GM21526 (cell line): ENCODE measurements at regions not wholly inside any gene's neighbourhood (a gene's known extent, or its start where the extent isn't known, plus 50 kb on each side); places are given as distances from the start of the nearest gene placed in this dataset.
"Not testable (repeated sequence)": the region's sequence is repeated elsewhere in the genome, so short reads cannot be mapped to it uniquely, and the experiment has no call there.

Experiments
- ATAC-seq: cut with Tn5 transposase; IDR thresholded peaks from one replicate; pipeline ENCODE4 v1.9.1; 2021; ENCODE audit warnings: moderate library complexity; ENCODE audit not compliant: unreplicated experiment, low FRiP score

GRCh38 chr5:93941897-93942296 is 200.5 kb upstream of the POU5F2 start:
- no peak for ATAC-seq

- not testable (repeated sequence) for ATAC-seq
Observed at GRCh38 chr5:93933269-93933668, 191.9 kb upstream of the POU5F2 start.

- ATAC-seq, result no peak
Observed at GRCh38 chr5:93930098-93930497, 188.7 kb upstream of the POU5F2 start.

GRCh38 chr5:93929131-93929530 is 187.7 kb upstream of the POU5F2 start:
- no peak for ATAC-seq

- ATAC-seq, result no peak
Observed at GRCh38 chr5:93926831-93927620, 185.6 kb upstream of the POU5F2 start.

GRCh38 chr5:93925321-93925720 is 183.9 kb upstream of the POU5F2 start:
- ATAC-seq, result no peak

GRCh38 chr5:93924628-93925027 is 183.2 kb upstream of the POU5F2 start:
- no peak for ATAC-seq

GRCh38 chr5:93922551-93922950 is 181.2 kb upstream of the POU5F2 start:
- ATAC-seq, result no peak

- ATAC-seq, result no peak
Observed at GRCh38 chr5:93921001-93921400, 179.6 kb upstream of the POU5F2 start.

GRCh38 chr5:93916872-93917271 is 175.5 kb upstream of the POU5F2 start:
- no peak for ATAC-seq

- no peak for ATAC-seq
Observed at GRCh38 chr5:93915142-93915553, 173.7 kb upstream of the POU5F2 start.

GRCh38 chr5:93911609-93912008 is 170.2 kb upstream of the POU5F2 start:
- ATAC-seq, result no peak

- no peak for ATAC-seq
Observed at GRCh38 chr5:93909356-93909755, 168.0 kb upstream of the POU5F2 start.

- ATAC-seq, result no peak
Observed at GRCh38 chr5:93904917-93905316, 163.5 kb upstream of the POU5F2 start.

- no peak for ATAC-seq
Observed at GRCh38 chr5:93902288-93902687, 160.9 kb upstream of the POU5F2 start.

GRCh38 chr5:93899026-93899600 is 157.7 kb upstream of the POU5F2 start:
- ATAC-seq, result peak; percentile 90

- ATAC-seq, result no peak
Observed at GRCh38 chr5:93894601-93895354, 153.4 kb upstream of the POU5F2 start.

- ATAC-seq, result no peak
Observed at GRCh38 chr5:93893075-93893474, 151.7 kb upstream of the POU5F2 start.

- no peak for ATAC-seq
Observed at GRCh38 chr5:93892481-93892880, 151.1 kb upstream of the POU5F2 start.

GRCh38 chr5:93891491-93892480 is 150.4 kb upstream of the POU5F2 start:
- no peak for ATAC-seq
